HepG2 (cell line): ENCODE measurements at regions not wholly inside any gene's neighbourhood (a gene's known extent, or its start where the extent isn't known, plus 50 kb on each side); places are given as distances from the start of the nearest gene placed in this dataset.
"Not testable (repeated sequence)": the region's sequence is repeated elsewhere in the genome, so short reads cannot be mapped to it uniquely, and the experiment has no call there.

Experiments used
- SAFB2 ChIP-seq: sonication (generic); formaldehyde crosslinking; IDR thresholded peaks from 2 replicates; pipeline ENCODE4 v1.5.1; 2020; ENCODE audit warnings: missing genetic modification reagents, low read depth, mild to moderate bottlenecking, borderline replicate concordance
- ZBTB34 ChIP-seq: sonication (generic); formaldehyde crosslinking; IDR thresholded peaks from 2 replicates; pipeline ENCODE4 v1.8.0; 2022; ENCODE audit warnings: mild to moderate bottlenecking, missing genetic modification reagents
- ZFP36L2 ChIP-seq: sonication (generic); formaldehyde crosslinking; IDR thresholded peaks from 2 replicates; pipeline ENCODE4 v1.4.0; 2020; ENCODE audit warnings: missing genetic modification reagents
- ZNF570 ChIP-seq: sonication (generic); formaldehyde crosslinking; IDR thresholded peaks from 2 replicates; pipeline ENCODE4 v1.4.0; 2020; ENCODE audit warnings: mild to moderate bottlenecking, missing genetic modification reagents, borderline replicate concordance
- ZNF766 ChIP-seq: sonication (generic); formaldehyde crosslinking; IDR thresholded peaks from 2 replicates; pipeline ENCODE4 v1.5.0; 2020; ENCODE audit warnings: missing genetic modification reagents, borderline replicate concordance
- TF ChIP-seq, protein P1 (sequence below): sonication (generic); formaldehyde crosslinking; conservative IDR thresholded peaks from 2 replicates; pipeline ENCODE4 v1.4.0; 2020; ENCODE audit warnings: missing genetic modification reagents
- TF ChIP-seq, protein P2 (sequence below): sonication (generic); formaldehyde crosslinking; conservative IDR thresholded peaks from 2 replicates; pipeline ENCODE4 v1.4.0; 2020; ENCODE audit warnings: missing genetic modification reagents

- not testable (repeated sequence) for TF ChIP-seq ZBTB34, ZNF570, ZFP36L2, ZNF766, SAFB2 (CRISPR knock-in tag)
- TF ChIP-seq, protein P1, sequence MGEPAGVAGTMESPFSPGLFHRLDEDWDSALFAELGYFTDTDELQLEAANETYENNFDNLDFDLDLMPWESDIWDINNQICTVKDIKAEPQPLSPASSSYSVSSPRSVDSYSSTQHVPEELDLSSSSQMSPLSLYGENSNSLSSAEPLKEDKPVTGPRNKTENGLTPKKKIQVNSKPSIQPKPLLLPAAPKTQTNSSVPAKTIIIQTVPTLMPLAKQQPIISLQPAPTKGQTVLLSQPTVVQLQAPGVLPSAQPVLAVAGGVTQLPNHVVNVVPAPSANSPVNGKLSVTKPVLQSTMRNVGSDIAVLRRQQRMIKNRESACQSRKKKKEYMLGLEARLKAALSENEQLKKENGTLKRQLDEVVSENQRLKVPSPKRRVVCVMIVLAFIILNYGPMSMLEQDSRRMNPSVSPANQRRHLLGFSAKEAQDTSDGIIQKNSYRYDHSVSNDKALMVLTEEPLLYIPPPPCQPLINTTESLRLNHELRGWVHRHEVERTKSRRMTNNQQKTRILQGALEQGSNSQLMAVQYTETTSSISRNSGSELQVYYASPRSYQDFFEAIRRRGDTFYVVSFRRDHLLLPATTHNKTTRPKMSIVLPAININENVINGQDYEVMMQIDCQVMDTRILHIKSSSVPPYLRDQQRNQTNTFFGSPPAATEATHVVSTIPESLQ (CRISPR knock-in tag): not testable (repeated sequence)
- TF ChIP-seq, protein P2, sequence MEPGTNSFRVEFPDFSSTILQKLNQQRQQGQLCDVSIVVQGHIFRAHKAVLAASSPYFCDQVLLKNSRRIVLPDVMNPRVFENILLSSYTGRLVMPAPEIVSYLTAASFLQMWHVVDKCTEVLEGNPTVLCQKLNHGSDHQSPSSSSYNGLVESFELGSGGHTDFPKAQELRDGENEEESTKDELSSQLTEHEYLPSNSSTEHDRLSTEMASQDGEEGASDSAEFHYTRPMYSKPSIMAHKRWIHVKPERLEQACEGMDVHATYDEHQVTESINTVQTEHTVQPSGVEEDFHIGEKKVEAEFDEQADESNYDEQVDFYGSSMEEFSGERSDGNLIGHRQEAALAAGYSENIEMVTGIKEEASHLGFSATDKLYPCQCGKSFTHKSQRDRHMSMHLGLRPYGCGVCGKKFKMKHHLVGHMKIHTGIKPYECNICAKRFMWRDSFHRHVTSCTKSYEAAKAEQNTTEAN (CRISPR knock-in tag): not testable (repeated sequence)
These were observed 60.6 kb upstream of the PPP1R12A start for GRCh38 chr12:79995385-79996084.
